GM19328 (cell line): ENCODE measurements at regions not wholly inside any gene's neighbourhood (a gene's known extent, or its start where the extent isn't known, plus 50 kb on each side); places are given as distances from the start of the nearest gene placed in this dataset.

Experiments used
- ATAC-seq: cut with Tn5 transposase; IDR thresholded peaks from one replicate; pipeline ENCODE4 v1.9.1; 2021; ENCODE audit warnings: mild to moderate bottlenecking, moderate library complexity; ENCODE audit not compliant: unreplicated experiment

- ATAC-seq = no peak
These were observed 301.6 kb downstream of the SNX13 start for GRCh38 chr7:17638727-17639126.

GRCh38 chr7:17640730-17641377, 299.4 kb downstream of the SNX13 start:
- no peak for ATAC-seq

GRCh38 chr7:17645500-17645899, 294.8 kb downstream of the SNX13 start:
- ATAC-seq = no peak

- ATAC-seq = no peak
These were observed 293.9 kb downstream of the SNX13 start for GRCh38 chr7:17646253-17646956.

- ATAC-seq = no peak
These were observed 289.0 kb downstream of the SNX13 start for GRCh38 chr7:17651341-17651740.

- no peak for ATAC-seq
These were observed 288.4 kb downstream of the SNX13 start for GRCh38 chr7:17651863-17652385.

GRCh38 chr7:17654940-17655339, 285.4 kb downstream of the SNX13 start:
- ATAC-seq = no peak

GRCh38 chr7:17659126-17659525, 281.2 kb downstream of the SNX13 start:
- no peak for ATAC-seq

- no peak for ATAC-seq
These were observed 280.2 kb downstream of the SNX13 start for GRCh38 chr7:17660116-17660515.

GRCh38 chr7:17661982-17662585, 278.2 kb downstream of the SNX13 start:
- ATAC-seq = no peak

- no peak for ATAC-seq
These were observed 277.1 kb downstream of the SNX13 start for GRCh38 chr7:17663061-17663675.

GRCh38 chr7:17665029-17665428, 275.3 kb downstream of the SNX13 start:
- ATAC-seq = no peak

- ATAC-seq = no peak
These were observed 272.2 kb downstream of the SNX13 start for GRCh38 chr7:17668122-17668521.

GRCh38 chr7:17669204-17669603, 271.1 kb downstream of the SNX13 start:
- ATAC-seq = no peak

GRCh38 chr7:17671956-17672355, 268.3 kb downstream of the SNX13 start:
- no peak for ATAC-seq

GRCh38 chr7:17672783-17673182, 267.5 kb downstream of the SNX13 start:
- no peak for ATAC-seq

- ATAC-seq = no peak
These were observed 265.9 kb downstream of the SNX13 start for GRCh38 chr7:17674166-17674942.

GRCh38 chr7:17674943-17675608, 265.2 kb downstream of the SNX13 start:
- no peak for ATAC-seq

GRCh38 chr7:17677408-17677807, 262.9 kb downstream of the SNX13 start:
- no peak for ATAC-seq

GRCh38 chr7:17678896-17679295, 261.4 kb downstream of the SNX13 start:
- no peak for ATAC-seq
